Heart left ventricle (tissue), 16 donors: ENCODE measurements at regions not wholly inside any gene's neighbourhood (a gene's known extent, or its start where the extent isn't known, plus 50 kb on each side); places are given as distances from the start of the nearest gene placed in this dataset.

Source experiments
- ATAC-seq, 4 donors: fragments of 200-7000 bp; cut with Tn5 transposase; one replicate each; pipeline ENCODE4 v1.9.1; 2020 to 2022; ENCODE audit warnings: moderate library complexity in 4 of 4, mild to moderate bottlenecking in 3 of 4, moderate number of reproducible peaks in 1 of 4
- DNase-seq, 5 donors: peaks; one replicate each; pipeline ENCODE4 v3.0.0-alpha.2; 2020
- H3K27ac ChIP-seq, 12 donors: fragments of 200-600 bp; sonication (generic) in 4 of 12; one replicate each; pipeline versions ENCODE4 v1.5.0 to v1.8.0; 2016 to 2022; ENCODE audit warnings: mild to moderate bottlenecking in 2 of 12
- H3K27me3 ChIP-seq, 9 donors: fragments of 200-600 bp; sonication (generic) in 2 of 9; one replicate each; pipeline versions ENCODE4 v1.5.1 to v1.8.0; 2016 to 2022; ENCODE audit warnings: mild to moderate bottlenecking in 3 of 9
- H3K36me3 ChIP-seq, 9 donors: fragments of 200-600 bp; sonication (generic) in 2 of 9; one replicate each; pipeline versions ENCODE4 v1.5.0 to v1.8.0; 2018 to 2022; ENCODE audit warnings: mild to moderate bottlenecking in 2 of 9
- H3K4me1 ChIP-seq, 12 donors: fragments of 200-600 bp; sonication (generic) in 4 of 12; one replicate each; pipeline versions ENCODE4 v1.5.0 to v1.8.0; 2016 to 2022; ENCODE audit warnings: mild to moderate bottlenecking in 3 of 12
- H3K4me3 ChIP-seq, 12 donors: fragments of 200-600 bp; sonication (generic) in 4 of 12; one replicate each; pipeline versions ENCODE4 v1.5.0 to v1.8.0; 2017 to 2022; ENCODE audit warnings: mild to moderate bottlenecking in 9 of 12, moderate library complexity in 4 of 12
- H3K9me3 ChIP-seq, 12 donors: fragments of 200-600 bp; sonication (generic) in 4 of 12; one replicate each; pipeline versions ENCODE4 v1.5.0 to v1.8.0; 2016 to 2022; ENCODE audit warnings: mild to moderate bottlenecking in 1 of 12
- POLR2A ChIP-seq, 2 donors: fragments of 450-650 bp; IDR thresholded peaks; one replicate each; pipeline ENCODE4 v1.6.1; 2017; ENCODE audit warnings: antibody characterized with exemption in 2 of 2, mild to moderate bottlenecking in 2 of 2, moderate library complexity in 2 of 2
- WGBS, 4 donors: extraction: QIAGEN DNeasy Blood & Tissue Kit in 2 of 4; methylation state at CpG; one replicate each; pipeline versions ENCODE4 v1.1.5 to v1.1.7; 2013 to 2018; 5-methylcytosine and 5-hydroxymethylcytosine counted together
- intact Hi-C, 10 donors: fragments of 100-400 bp; cut with DNase I; formaldehyde crosslinking; loops; one replicate each; pipeline versions ENCODE4 v1.11.1 to v1.14.2; 2022
- TF ChIP-seq, protein P1 (sequence below), 12 donors: fragments of 200-600 bp; sonication (generic) in 4 of 12; IDR thresholded peaks; one replicate each; pipeline versions ENCODE4 v1.5.0 to v1.8.0; 2018 to 2022; ENCODE audit warnings: antibody characterized with exemption in 12 of 12, mild to moderate bottlenecking in 5 of 12
- donor health status: ischemic (EF 13 %, LVEDD 7.1; RV severe dilation, severe dysfunction).
- donor health status: healthy with polysubstance abuse.
- donor health status: DM: no; HTN: yes; CAD: no.
- donor health status: DM: no; HTN: no; CAD: no.
- donor health status: ischemic (EF 25% LVEDD 6.9; RV normal size, moderate dysfunction).
- donor health status: ischemic (EF 25% LVEDD 5.7; RV mildly dilated, moderate dysfunction).
- donor health status: healthy.
- donor health status: DM: yes; HTN: yes; CAD: no.
- donor health status: ischemic (EF 35%, LVEDD 5.7; RV mildly dilated, moderate dysfunction).
- donor health status: nonischemic (EF 11% LVEDD 7.7; RV severe dilation, severe dysfunction).
- donor health status: DM: yes; HTN: yes; CAD: no.
- donor health status: PGD.
- donor health status: ischemic (EF 29% LVEDD 5.4; RV normal size, mild dysfunction).
- donor health status: nonischemic (EF 23%, LVEDD 6.1; RV moderate dilation, normal function).

DNA sequence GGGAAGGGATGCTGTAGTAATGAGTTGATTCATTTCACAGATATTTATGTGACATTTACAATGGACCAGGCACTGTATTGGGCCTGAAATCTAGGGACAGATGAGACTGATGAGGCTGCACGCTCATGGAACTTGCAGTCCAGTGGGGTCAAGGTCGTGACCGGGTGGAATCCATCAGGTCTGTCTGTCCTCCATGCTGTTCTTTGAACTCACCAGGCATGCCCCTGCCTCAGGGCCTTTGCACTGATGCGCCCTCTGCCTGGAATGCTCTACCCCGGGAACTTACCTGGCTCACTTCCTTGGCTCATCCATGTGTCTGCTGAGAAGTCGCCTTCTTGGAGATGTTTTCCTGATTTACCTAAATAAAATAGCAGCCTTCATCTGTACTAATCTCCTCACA, 200.1 kb downstream of the VRK1 start:
- Histone ChIP-seq H3K36me3 (no peaks in the 10 kb centered on the region), H3K9me3 (no peaks in the 10 kb centered on the region), H3K4me3 (no peak overlapping the region), H3K27ac (no peak overlapping the region), H3K4me1 (no peaks in the 10 kb centered on the region), H3K27me3 (peaks cover 0 to 6% (median 0%) of the 10 kb centered on the region in 9 donors)
- 79 to 90% (median 85%) methylated on average over 6 of the region's 6 CpGs for WGBS, 4 donors
- TF ChIP-seq POLR2A (IDR thresholded peaks at IDR 0.05): no peak
- TF ChIP-seq, protein P1, sequence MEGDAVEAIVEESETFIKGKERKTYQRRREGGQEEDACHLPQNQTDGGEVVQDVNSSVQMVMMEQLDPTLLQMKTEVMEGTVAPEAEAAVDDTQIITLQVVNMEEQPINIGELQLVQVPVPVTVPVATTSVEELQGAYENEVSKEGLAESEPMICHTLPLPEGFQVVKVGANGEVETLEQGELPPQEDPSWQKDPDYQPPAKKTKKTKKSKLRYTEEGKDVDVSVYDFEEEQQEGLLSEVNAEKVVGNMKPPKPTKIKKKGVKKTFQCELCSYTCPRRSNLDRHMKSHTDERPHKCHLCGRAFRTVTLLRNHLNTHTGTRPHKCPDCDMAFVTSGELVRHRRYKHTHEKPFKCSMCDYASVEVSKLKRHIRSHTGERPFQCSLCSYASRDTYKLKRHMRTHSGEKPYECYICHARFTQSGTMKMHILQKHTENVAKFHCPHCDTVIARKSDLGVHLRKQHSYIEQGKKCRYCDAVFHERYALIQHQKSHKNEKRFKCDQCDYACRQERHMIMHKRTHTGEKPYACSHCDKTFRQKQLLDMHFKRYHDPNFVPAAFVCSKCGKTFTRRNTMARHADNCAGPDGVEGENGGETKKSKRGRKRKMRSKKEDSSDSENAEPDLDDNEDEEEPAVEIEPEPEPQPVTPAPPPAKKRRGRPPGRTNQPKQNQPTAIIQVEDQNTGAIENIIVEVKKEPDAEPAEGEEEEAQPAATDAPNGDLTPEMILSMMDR (IDR thresholded peaks at IDR 0.05): no peak
- ATAC-seq (no peak), DNase-seq (no peak)
- intact Hi-C loops: no loop called here

DNA sequence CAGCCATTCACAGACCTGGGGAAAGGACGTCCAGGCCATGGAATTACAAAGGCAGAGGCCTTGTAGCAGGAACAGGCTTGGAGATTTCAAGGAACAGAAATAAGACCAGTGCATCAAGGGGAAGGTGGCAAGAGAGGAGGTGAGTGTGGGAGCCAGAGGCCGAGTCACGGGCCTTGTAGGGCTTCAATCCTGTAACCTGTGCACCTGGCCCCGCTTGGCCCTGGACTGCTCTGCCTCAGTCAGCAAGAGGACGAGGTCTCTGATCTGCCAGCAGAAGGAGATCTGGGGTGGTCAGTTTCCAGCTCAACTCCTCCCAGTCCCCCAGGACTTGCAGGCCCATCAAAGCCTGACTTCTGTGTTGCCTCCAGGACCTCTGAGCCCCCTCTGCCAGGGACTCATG, 200.8 kb downstream of the VRK1 start:
- H3K36me3 ChIP-seq: no peaks in the 10 kb centered on the region
- WGBS, 4 donors: 78 to 89% (median 88%) methylated on average over 5 of the region's 5 CpGs
- DNase-seq: no peak
- ATAC-seq: no peak
- no peaks in the 10 kb centered on the region for H3K4me1 ChIP-seq
- no peak for TF ChIP-seq POLR2A (IDR thresholded peaks at IDR 0.05)
- TF ChIP-seq, protein P1 (IDR thresholded peaks at IDR 0.05): no peak
- H3K27me3 ChIP-seq: peaks cover 0 to 6% (median 0%) of the 10 kb centered on the region in 9 donors
- no peak overlapping the region for H3K27ac ChIP-seq
- intact Hi-C loops: no loop called here
- no peaks in the 10 kb centered on the region for H3K9me3 ChIP-seq
- H3K4me3 ChIP-seq: no peak overlapping the region

DNA sequence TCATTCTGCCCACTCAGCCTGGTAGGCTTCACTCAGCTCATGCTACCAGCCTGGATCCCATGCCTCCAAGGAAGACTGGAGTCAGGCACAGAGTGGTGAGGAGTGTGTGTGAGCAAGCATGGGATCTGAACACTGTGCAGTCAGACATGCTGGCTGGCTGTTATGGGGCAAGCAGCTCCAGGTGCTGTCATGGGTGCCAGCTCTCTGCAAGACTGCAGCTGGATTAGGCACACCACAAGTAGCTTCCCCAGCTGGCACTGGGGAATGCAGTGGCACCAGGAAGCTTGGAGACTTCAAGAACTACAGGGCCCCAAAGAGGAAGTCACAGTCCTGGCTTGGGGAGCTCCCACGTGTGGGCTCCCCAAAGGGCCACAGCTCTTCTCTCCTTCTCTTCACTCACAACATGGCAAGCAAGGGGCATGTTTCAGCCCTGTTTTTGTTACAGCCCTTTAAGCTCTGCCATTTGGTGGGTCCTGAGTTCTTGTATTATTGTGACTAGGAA, 202.5 kb downstream of the VRK1 start:
- intact Hi-C loops: no loop called here
- no peak overlapping the region for H3K4me3 ChIP-seq
- TF ChIP-seq, protein P1 (IDR thresholded peaks at IDR 0.05): no peak
- TF ChIP-seq POLR2A (IDR thresholded peaks at IDR 0.05): no peak

DNA sequence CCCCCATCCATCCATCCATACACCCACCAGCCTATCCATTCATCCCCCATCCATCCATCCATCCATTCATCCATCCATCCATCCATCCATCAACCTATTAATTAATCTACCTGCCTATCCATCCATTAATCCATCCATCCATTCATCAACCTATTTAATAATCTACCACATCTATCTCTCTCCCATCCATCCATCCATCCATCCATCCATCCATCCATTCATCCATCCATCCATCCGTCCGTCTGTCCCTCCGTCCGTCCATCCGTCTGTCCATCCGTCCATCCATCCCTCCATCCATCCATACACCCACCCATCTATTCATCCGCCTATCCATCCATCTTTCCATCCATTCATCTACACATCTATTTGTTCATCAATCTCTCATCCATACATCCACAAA, 205.3 kb downstream of the VRK1 start:
- no peak overlapping the region for H3K4me3 ChIP-seq
- no peaks in the 10 kb centered on the region for H3K9me3 ChIP-seq
- H3K27me3 ChIP-seq: peaks cover 0 to 2% (median 0%) of the 10 kb centered on the region in 9 donors
- intact Hi-C loops: no loop called here
- DNase-seq (no peak), ATAC-seq (no peak)
- H3K27ac ChIP-seq: no peak overlapping the region
- 79 to 93% (median 87%) methylated on average over 7 of the region's 7 CpGs for WGBS, 4 donors
- no peaks in the 10 kb centered on the region for H3K36me3 ChIP-seq
- TF ChIP-seq, protein P1 (IDR thresholded peaks at IDR 0.05): no peak
- TF ChIP-seq POLR2A (IDR thresholded peaks at IDR 0.05): no peak
- no peaks in the 10 kb centered on the region for H3K4me1 ChIP-seq

More for the DNA sequence above, 202.5 kb downstream of the VRK1 start:
- Histone ChIP-seq H3K36me3 (no peaks in the 10 kb centered on the region), H3K4me1 (no peaks in the 10 kb centered on the region), H3K27ac (no peak overlapping the region), H3K9me3 (no peaks in the 10 kb centered on the region), H3K27me3 (peaks cover 0 to 6% (median 0%) of the 10 kb centered on the region in 9 donors)
- ATAC-seq (no peak), DNase-seq (no peak)
- WGBS, 4 donors: 55 to 76% (median 63%) methylated on average over 1 of the region's 1 CpG
